GM19328 (cell line): ENCODE measurements at regions not wholly inside any gene's neighbourhood (a gene's known extent, or its start where the extent isn't known, plus 50 kb on each side); places are given as distances from the start of the nearest gene placed in this dataset.

Experiments used
- ATAC-seq: cut with Tn5 transposase; IDR thresholded peaks from one replicate; pipeline ENCODE4 v1.9.1; 2021; ENCODE audit warnings: mild to moderate bottlenecking, moderate library complexity; ENCODE audit not compliant: unreplicated experiment

- ATAC-seq: no peak
Observed at GRCh38 chr2:76270096-76270710, 559.5 kb upstream of the GCFC2 start.

- no peak for ATAC-seq
Observed at GRCh38 chr2:76268902-76269620, 558.3 kb upstream of the GCFC2 start.

- ATAC-seq: no peak
Observed at GRCh38 chr2:76268484-76268883, 557.8 kb upstream of the GCFC2 start.

GRCh38 chr2:76257802-76258201 is 547.1 kb upstream of the GCFC2 start:
- ATAC-seq: no peak

GRCh38 chr2:76256458-76257088 is 545.9 kb upstream of the GCFC2 start:
- no peak for ATAC-seq

- ATAC-seq: no peak
Observed at GRCh38 chr2:76252704-76253103, 542.0 kb upstream of the GCFC2 start.

- ATAC-seq: no peak
Observed at GRCh38 chr2:76251342-76251741, 540.6 kb upstream of the GCFC2 start.

GRCh38 chr2:76247006-76247405 is 536.3 kb upstream of the GCFC2 start:
- no peak for ATAC-seq

- ATAC-seq: no peak
Observed at GRCh38 chr2:76211991-76212985, 501.6 kb upstream of the GCFC2 start.

- no peak for ATAC-seq
Observed at GRCh38 chr2:76210551-76210950, 499.8 kb upstream of the GCFC2 start.

- no peak for ATAC-seq
Observed at GRCh38 chr2:76204048-76204447, 493.3 kb upstream of the GCFC2 start.

- no peak for ATAC-seq
Observed at GRCh38 chr2:76202866-76203265, 492.2 kb upstream of the GCFC2 start.

- ATAC-seq: no peak
Observed at GRCh38 chr2:76197842-76198448, 487.2 kb upstream of the GCFC2 start.

GRCh38 chr2:76197428-76197827 is 486.7 kb upstream of the GCFC2 start:
- ATAC-seq: no peak

GRCh38 chr2:76194031-76194775 is 483.5 kb upstream of the GCFC2 start:
- ATAC-seq: no peak

- no peak for ATAC-seq
Observed at GRCh38 chr2:76193089-76193488, 482.4 kb upstream of the GCFC2 start.

GRCh38 chr2:76188334-76189008 is 477.8 kb upstream of the GCFC2 start:
- ATAC-seq: no peak

- no peak for ATAC-seq
Observed at GRCh38 chr2:76187415-76187814, 476.7 kb upstream of the GCFC2 start.

- no peak for ATAC-seq
Observed at GRCh38 chr2:76180676-76181075, 470.0 kb upstream of the GCFC2 start.
